ENCODE measurements at regions not wholly inside any gene's neighbourhood (a gene's known extent, or its start where the extent isn't known, plus 50 kb on each side); places are given as distances from the start of the nearest gene placed in this dataset.
A peak's percentile ranks its signal among the peaks of the same experiment; 100 is the strongest.

DNA sequence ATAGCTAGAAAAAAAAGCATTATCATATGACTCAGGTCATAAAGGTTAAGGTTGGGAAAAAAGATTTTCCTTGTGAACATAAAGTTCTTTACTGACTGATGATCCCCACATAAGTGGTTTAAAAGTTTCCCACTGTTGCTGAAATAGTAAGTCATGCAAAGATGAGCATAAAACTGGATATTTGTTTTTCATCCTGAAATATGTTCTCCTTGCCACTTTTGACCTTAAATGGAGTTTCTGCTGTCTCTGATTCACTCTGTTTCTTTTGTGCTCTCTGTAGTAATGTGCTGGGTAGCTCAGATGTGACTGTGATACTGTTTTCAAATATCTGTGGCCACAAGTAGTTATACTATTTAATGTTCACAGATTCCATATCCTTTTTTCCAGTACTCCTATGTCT is 162.5 kb upstream of the GAS1 start:
- H3K27me3 ChIP-seq = no peaks in the 10 kb centered on the region
- intact Hi-C loops (cut with DNase I; ENCODE audit: low total_unique reads) = no loop called here
- no peaks in the 10 kb centered on the region for H3K36me3 ChIP-seq
- peak overlapping the region; percentile 62 to 80 for H3K27ac ChIP-seq
- TF ChIP-seq, protein P1, sequence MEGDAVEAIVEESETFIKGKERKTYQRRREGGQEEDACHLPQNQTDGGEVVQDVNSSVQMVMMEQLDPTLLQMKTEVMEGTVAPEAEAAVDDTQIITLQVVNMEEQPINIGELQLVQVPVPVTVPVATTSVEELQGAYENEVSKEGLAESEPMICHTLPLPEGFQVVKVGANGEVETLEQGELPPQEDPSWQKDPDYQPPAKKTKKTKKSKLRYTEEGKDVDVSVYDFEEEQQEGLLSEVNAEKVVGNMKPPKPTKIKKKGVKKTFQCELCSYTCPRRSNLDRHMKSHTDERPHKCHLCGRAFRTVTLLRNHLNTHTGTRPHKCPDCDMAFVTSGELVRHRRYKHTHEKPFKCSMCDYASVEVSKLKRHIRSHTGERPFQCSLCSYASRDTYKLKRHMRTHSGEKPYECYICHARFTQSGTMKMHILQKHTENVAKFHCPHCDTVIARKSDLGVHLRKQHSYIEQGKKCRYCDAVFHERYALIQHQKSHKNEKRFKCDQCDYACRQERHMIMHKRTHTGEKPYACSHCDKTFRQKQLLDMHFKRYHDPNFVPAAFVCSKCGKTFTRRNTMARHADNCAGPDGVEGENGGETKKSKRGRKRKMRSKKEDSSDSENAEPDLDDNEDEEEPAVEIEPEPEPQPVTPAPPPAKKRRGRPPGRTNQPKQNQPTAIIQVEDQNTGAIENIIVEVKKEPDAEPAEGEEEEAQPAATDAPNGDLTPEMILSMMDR (IDR thresholded peaks at IDR 0.05) = no peak
- no peak for TF ChIP-seq POLR2A (IDR thresholded peaks at IDR 0.05)
- H3K9me3 ChIP-seq = no peaks in the 10 kb centered on the region
- peaks cover 0 to 20% of the 10 kb centered on the region in 2 donors for H3K4me1 ChIP-seq
- H3K4me3 ChIP-seq = no peak overlapping the region
- DNase-seq = no peak

DNA sequence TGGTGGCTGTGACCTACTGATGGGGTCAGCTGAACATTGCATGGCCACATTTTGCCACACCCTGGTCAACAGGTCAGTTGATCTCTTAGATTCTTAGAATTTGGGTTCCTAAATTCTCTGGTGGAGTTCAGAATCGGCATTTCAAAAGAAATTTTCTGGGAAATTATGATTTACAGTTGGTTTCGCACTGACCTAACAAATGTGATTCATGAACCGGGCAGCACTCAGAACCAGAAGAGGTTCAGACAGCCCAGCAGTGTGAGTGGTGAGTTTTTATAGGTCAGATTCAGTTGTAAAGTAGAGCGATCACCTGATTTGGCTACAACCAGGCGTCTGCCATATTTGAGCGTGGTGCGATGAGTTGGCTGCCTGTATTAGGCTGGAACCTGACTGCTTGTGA is 163.7 kb upstream of the GAS1 start:
- H3K27me3 ChIP-seq = no peaks in the 10 kb centered on the region
- intact Hi-C loops (cut with DNase I; ENCODE audit: low total_unique reads) = no loop called here
- no peak for DNase-seq
- H3K9me3 ChIP-seq = no peaks in the 10 kb centered on the region
- peak overlapping the region; percentile 62 to 80 for H3K27ac ChIP-seq
- TF ChIP-seq, protein P1 (IDR thresholded peaks at IDR 0.05) = no peak
- no peak for TF ChIP-seq POLR2A (IDR thresholded peaks at IDR 0.05)
- peaks cover 0 to 20% of the 10 kb centered on the region in 2 donors for H3K4me1 ChIP-seq
- H3K4me3 ChIP-seq = no peak overlapping the region
- H3K36me3 ChIP-seq = no peaks in the 10 kb centered on the region

DNA sequence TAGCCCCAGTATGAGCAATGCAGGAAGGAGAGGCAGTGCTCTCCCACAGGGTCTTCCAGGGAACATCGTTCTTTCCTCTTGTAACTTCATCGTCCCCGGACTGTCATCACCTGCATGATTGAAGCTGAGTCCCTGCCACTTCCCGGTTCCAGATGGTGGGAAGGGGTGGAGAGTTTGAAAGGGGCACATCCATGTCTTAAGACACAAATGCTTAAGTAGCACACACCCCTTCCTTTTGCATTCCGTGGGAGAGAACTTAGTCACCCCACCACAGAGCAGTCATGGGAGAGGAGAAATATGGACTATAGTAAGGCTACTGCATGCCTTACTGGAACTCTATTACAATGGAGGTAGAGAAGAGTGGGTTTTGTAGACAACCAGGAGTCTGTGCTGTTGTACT is 165.3 kb upstream of the GAS1 start:
- TF ChIP-seq POLR2A (IDR thresholded peaks at IDR 0.05) = no peak
- TF ChIP-seq, protein P1 (IDR thresholded peaks at IDR 0.05) = no peak
- intact Hi-C loops (cut with DNase I; ENCODE audit: low total_unique reads) = no loop called here
- Histone ChIP-seq H3K36me3 (no peaks in the 10 kb centered on the region), H3K27ac (no peak overlapping the region), H3K4me3 (no peak overlapping the region), H3K27me3 (no peaks in the 10 kb centered on the region), H3K9me3 (no peaks in the 10 kb centered on the region), H3K4me1 (peaks cover 0 to 20% of the 10 kb centered on the region in 2 donors)
- no peak for DNase-seq

DNA sequence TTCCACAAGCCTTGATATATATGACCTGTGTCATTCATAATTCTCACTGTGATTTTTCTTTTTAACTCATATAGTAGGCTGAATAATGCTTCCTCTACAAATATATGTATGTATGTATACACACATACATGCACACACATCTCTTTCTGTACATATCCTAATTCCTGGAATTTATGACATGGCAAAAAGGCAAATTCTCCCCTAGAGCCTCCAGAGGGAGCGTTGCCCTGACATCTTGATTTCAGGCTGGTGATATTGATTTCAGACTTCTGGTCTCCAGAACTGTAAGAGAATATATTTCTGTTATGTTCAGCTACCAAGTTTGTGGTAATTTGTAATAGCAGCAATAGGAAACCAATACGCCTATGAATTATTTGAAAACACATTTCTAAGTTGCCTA is 166.6 kb upstream of the GAS1 start:
- Histone ChIP-seq H3K4me1 (peaks cover 0 to 12% of the 10 kb centered on the region in 2 donors), H3K27me3 (no peaks in the 10 kb centered on the region), H3K4me3 (no peak overlapping the region), H3K36me3 (no peaks in the 10 kb centered on the region), H3K9me3 (no peaks in the 10 kb centered on the region), H3K27ac (no peak overlapping the region)
- no peak for DNase-seq
- TF ChIP-seq, protein P1 (IDR thresholded peaks at IDR 0.05) = no peak
- no peak for TF ChIP-seq POLR2A (IDR thresholded peaks at IDR 0.05)
- intact Hi-C loops (cut with DNase I; ENCODE audit: low total_unique reads) = no loop called here

DNA sequence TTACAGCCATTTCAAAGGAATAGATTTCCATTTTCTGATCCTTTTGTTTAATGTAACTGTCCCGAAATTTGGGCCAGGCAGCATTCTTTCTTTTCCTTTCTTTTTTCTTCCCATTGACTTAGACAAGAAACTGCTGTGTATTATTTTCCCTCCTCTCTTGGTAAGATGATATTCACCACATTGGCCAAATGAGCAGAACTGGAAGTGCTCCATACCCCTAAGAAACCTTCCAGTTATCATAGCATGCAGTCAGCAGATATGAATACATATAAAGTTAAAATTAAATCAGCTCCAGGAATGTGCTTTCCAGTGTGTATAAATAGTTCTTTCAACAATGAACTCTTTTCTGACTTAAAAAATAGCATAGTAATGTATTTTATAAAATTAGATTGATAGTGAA is 168.5 kb upstream of the GAS1 start:
- TF ChIP-seq, protein P1 (IDR thresholded peaks at IDR 0.05) = no peak
- TF ChIP-seq POLR2A (IDR thresholded peaks at IDR 0.05) = no peak
- H3K27me3 ChIP-seq = no peaks in the 10 kb centered on the region
- H3K4me3 ChIP-seq = no peak overlapping the region
- H3K4me1 ChIP-seq = peaks cover 6 to 7% of the 10 kb centered on the region in 2 donors
- no peak for DNase-seq
- intact Hi-C loops (cut with DNase I; ENCODE audit: low total_unique reads) = no loop called here
- peak overlapping the region in 1 of 2 donors; percentile 18 for H3K27ac ChIP-seq
- no peaks in the 10 kb centered on the region for H3K36me3 ChIP-seq
- H3K9me3 ChIP-seq = no peaks in the 10 kb centered on the region
